Cardiac fibroblast (primary cell): ENCODE measurements at regions not wholly inside any gene's neighbourhood (a gene's known extent, or its start where the extent isn't known, plus 50 kb on each side); places are given as distances from the start of the nearest gene placed in this dataset.

Experiments
- DNase-seq, 2 donors: peaks; one replicate each; pipeline versions ENCODE4 v3.0.0 to v3.0.0-alpha.2; 2010; ENCODE audit warnings: low read depth in 2 of 2
- H3K4me3 ChIP-seq, 2 donors: replicated peaks in 1 of 2; 1 replicate in 1 of 2; 2 replicates in 1 of 2; pipeline ENCODE4 v1.5.1; 2011; ENCODE audit warnings: low read depth in 2 of 2, low read length in 2 of 2, mild to moderate bottlenecking in 2 of 2, moderate library complexity in 1 of 2
- TF ChIP-seq, protein P1 (sequence below): IDR thresholded peaks from one replicate; pipeline ENCODE4 v1.5.1; 2011; ENCODE audit warnings: low read depth, mild to moderate bottlenecking, low read length, inconsistent platforms

DNA sequence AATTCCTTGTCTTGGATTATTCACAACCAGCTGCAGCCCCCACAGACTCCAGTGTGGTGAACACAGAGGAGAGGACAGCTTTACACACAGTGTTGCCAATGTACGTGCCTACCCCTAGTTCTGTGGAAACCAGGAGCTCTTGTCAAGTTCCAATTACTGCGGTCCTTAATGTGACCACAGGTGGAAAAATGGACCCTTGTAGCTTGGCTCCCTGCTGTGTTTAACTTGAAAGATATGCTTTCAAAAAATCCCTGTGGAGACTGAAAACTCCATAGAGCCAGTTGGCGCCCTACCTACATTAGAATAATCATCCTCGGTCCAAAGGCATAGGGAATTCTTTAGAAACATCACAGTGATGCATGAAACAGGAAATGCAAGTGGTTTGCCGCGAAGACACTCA lies 118.3 kb upstream of the SLC22A23 start:
- no peak for DNase-seq
- no peak overlapping the region for H3K4me3 ChIP-seq
- TF ChIP-seq, protein P1, sequence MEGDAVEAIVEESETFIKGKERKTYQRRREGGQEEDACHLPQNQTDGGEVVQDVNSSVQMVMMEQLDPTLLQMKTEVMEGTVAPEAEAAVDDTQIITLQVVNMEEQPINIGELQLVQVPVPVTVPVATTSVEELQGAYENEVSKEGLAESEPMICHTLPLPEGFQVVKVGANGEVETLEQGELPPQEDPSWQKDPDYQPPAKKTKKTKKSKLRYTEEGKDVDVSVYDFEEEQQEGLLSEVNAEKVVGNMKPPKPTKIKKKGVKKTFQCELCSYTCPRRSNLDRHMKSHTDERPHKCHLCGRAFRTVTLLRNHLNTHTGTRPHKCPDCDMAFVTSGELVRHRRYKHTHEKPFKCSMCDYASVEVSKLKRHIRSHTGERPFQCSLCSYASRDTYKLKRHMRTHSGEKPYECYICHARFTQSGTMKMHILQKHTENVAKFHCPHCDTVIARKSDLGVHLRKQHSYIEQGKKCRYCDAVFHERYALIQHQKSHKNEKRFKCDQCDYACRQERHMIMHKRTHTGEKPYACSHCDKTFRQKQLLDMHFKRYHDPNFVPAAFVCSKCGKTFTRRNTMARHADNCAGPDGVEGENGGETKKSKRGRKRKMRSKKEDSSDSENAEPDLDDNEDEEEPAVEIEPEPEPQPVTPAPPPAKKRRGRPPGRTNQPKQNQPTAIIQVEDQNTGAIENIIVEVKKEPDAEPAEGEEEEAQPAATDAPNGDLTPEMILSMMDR: no peak

DNA sequence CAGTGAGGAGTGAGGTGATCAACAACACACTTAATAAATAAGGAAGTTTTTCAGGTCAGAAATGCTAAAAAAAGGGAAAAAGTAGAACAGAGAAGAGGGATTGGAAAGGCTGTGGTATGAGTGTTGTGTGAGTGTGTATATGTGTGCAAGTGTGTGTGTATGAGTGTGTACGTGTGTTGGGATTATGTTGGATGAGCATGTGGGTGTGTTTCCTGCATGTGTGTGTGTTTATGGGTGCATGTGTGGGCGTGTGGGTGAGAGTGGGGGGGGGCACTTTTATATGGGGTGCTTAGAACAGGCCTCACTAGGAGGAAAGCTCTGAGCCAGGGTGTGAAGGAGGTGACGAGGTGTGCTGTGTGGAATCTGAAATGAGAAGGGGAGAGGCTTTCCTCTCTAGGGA lies 116.8 kb upstream of the SLC22A23 start:
- DNase-seq: no peak
- TF ChIP-seq, protein P1: no peak
- no peak overlapping the region for H3K4me3 ChIP-seq

DNA sequence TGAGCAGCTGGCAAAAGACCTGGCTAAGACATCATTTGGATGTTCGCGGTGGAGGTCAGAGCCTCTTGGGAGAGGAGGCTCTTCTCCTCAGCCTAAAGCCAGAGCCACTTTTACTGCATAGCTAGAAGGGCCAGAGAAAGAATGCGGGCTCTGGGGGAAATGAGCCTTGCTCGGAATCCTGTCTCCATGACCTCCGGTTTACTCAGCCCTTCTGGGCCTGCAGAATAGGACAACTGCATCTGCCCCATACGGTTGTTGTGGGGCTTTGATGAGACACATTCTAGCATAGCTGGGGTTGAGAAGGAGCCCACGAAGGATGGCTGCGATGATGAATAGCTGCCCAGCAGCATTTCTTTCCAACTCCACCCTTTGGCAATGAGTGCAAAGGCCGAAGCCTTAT lies 115.0 kb upstream of the SLC22A23 start:
- DNase-seq: no peak

DNA sequence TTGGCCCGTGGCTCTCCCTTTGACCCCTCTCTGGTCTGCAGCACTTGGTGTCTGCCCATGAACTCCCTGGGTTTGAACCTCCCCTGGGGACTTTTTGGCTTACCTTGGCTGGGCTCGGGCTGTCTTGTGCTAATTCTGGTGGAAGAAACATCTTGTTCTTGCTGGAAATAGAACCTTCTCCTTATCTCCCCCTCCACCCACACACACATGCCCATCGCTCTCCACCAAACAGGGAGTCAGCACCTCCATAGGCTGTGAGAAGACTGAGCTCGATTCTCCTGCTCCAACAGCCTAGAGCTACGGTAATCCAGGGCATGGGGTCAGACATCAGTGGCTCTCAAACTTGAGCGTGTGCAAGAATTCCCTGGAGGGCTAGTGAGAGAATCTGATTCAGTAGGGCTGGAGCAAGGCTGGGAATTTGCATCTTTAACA lies 114.4 kb upstream of the SLC22A23 start:
- H3K4me3 ChIP-seq: no peak overlapping the region
- DNase-seq: peak; percentile 29 to 59
- TF ChIP-seq, protein P1: no peak

More for the DNA sequence above, 115.0 kb upstream of the SLC22A23 start:
- no peak overlapping the region for H3K4me3 ChIP-seq
- TF ChIP-seq, protein P1: no peak

DNA sequence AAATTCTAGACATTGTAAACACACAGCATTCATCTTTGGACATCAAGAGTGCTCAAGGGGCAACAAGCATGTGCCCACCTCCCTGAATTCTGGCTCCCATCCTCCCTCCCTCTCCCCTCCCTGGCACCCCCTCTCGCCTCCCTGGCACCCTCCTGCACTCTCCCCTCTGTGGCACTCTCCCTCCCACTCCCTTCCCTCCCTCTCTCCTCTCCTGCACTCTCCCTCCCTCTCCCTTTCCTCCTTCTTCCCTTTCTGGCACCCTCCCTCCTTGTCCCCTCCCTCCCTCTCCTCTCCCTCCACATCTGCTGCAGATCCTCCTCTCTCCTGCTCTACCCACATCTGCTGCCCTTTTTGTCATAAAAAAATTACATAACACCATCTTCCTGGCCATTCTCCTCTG lies 113.0 kb upstream of the SLC22A23 start:
- TF ChIP-seq, protein P1: no peak
- H3K4me3 ChIP-seq: no peak overlapping the region
- DNase-seq: no peak

DNA sequence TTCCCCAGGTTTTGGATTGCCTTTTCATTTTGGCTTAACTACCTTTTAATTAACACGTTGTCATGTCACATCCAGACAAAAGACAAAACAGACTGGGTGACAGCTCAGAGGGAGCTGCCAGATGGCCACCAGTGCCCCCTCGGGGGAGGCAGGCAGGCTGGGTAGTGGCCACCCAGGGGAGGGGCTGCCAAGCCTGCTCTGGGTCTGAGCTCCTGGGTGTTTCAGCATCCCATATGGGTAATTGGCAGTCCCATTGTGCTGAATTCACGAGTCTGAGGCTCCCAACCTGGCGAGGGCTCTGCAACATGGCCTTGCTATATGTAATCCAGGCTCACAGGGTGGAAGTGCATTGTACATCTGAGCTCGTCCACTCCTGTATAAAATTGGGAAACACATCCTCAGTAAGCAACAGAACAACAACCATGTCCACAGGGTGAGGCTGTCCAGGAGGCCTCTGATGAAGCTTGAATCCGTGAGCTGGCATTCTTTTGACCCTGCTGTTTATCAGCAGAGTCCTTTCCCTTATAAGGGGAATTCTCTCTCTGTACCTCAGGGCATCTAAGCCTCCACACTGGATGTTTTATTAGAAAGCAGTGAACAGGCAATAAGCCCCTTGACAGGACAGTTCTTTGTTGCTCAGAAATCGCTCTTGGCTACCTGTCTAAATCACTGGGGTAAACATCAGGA lies 111.7 kb upstream of the SLC22A23 start:
- DNase-seq: peak; percentile 25 to 28
- TF ChIP-seq, protein P1: no peak
- H3K4me3 ChIP-seq: no peak overlapping the region

DNA sequence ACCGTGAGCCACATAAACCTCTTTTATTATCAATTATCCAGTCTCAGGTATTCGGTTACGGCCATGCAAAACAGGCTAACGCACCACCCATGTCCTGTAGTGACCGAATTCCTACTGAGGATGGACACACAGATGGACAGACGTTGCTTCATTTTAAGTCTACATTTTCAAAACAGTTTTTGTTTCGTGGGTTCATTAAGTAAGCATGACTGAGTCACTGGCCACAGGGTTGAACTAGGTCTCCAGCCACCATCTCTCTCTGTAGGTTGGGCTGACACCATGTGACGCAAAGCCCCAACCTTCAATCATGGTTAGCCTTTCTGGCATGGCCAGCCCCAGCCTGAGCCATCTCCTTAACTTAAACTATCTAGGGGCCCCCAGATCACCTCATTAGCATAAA lies 110.0 kb upstream of the SLC22A23 start:
- peak; percentile 6 to 76 for DNase-seq
- H3K4me3 ChIP-seq: no peak overlapping the region
- TF ChIP-seq, protein P1: no peak
